ENCODE measurements at regions not wholly inside any gene's neighbourhood (a gene's known extent, or its start where the extent isn't known, plus 50 kb on each side); places are given as distances from the start of the nearest gene placed in this dataset.
A peak's percentile ranks its signal among the peaks of the same experiment; 100 is the strongest.

- POLR2A ChIA-PET (ENCODE audit: partially characterized antibody) = no interaction called here
- WGBS, 2 experiments (ENCODE audit: extremely low coverage in 1 of 2, insufficient coverage in 1 of 2, insufficient read length in 1 of 2, insufficient replicate concordance in 2 of 2, low coverage in 1 of 2, low lambda C conversion rate in 2 of 2, missing lambda C conversion rate in 1 of 2) = 87% methylated on average over 6 of the region's 6 CpGs; no CpG with 5 or more reads in 1 of the 2 experiments
Observed at GRCh38 chr1:18578271-18578670, 52.4 kb upstream of the PAX7 start.

More at GRCh38 chr1:18578271-18578670, 52.4 kb upstream of the PAX7 start:
- Histone ChIP-seq H3K56ac (replicated peaks; ENCODE audit: insufficient read length, low read depth, low read length) (no peak overlapping the region), H2BK20ac (ENCODE audit: low read length) (no peak overlapping the region), H3K14ac (ENCODE audit: insufficient read length) (no peak overlapping the region), H3K4me2 (ENCODE audit: insufficient read depth in 1 of 2, low read depth in 2 of 2, low read length in 2 of 2) (no peak overlapping the region), H3K18ac (ENCODE audit: extremely low read depth, low read length) (no peak overlapping the region), H2AK5ac (ENCODE audit: low read depth, low read length) (no peak overlapping the region), H3K79me1 (ENCODE audit: low read depth, low read length) (no peaks in the 10 kb centered on the region), H4K91ac (replicated peaks; ENCODE audit: insufficient read length, low read length) (peak overlapping the region; percentile 65), H3K4me3 (ENCODE audit: extremely low read depth in 1 of 4, insufficient read depth in 2 of 4, low read depth in 3 of 4, low read length in 4 of 4) (no peak overlapping the region), H3K79me2 (ENCODE audit: control insufficient read depth in 1 of 2, insufficient read depth in 2 of 2, low read length in 2 of 2) (no peaks in the 10 kb centered on the region), H3K27me3 (replicated peaks in 1 of 4; ENCODE audit: control insufficient read depth in 3 of 4, extremely low read depth in 1 of 4, insufficient read depth in 3 of 4, low read length in 3 of 4) (peaks cover 0 to 2% (median 0%) of the 10 kb centered on the region in 4 experiments; a peak in 3 of 7 replicates), H4K20me1 (replicated peaks in 1 of 2; ENCODE audit: control insufficient read depth in 1 of 2, insufficient read depth in 2 of 2, low read length in 2 of 2) (peaks cover 0 to 2% of the 10 kb centered on the region in 2 experiments), H3K4ac (replicated peaks; ENCODE audit: insufficient read length, low read depth, low read length) (no peak overlapping the region), H3K23me2 (ENCODE audit: low read depth, low read length) (no peaks in the 10 kb centered on the region), H2BK15ac (ENCODE audit: low read length) (no peak overlapping the region), H2BK5ac (ENCODE audit: low read depth, low read length) (no peak overlapping the region), H3K4me1 (replicated peaks in 1 of 4; ENCODE audit: control insufficient read depth in 3 of 4, insufficient read depth in 4 of 4, low read length in 3 of 4) (no peaks in the 10 kb centered on the region; a peak in 1 of 7 replicates), H3K27ac (ENCODE audit: low read depth, low read length) (no peak overlapping the region), H2AFZ (ENCODE audit: low read length) (no peak overlapping the region), H3K9ac (replicated peaks in 1 of 4; ENCODE audit: extremely low read depth in 1 of 4, low read depth in 3 of 4, low read length in 3 of 4) (no peak overlapping the region), H2BK12ac (ENCODE audit: low read depth, low read length) (no peak overlapping the region), H2BK120ac (replicated peaks; ENCODE audit: low read depth, low read length) (no peak overlapping the region), H3K9me3 (ENCODE audit: insufficient read depth in 2 of 2, low read depth in 1 of 2, low read length in 1 of 2) (no peaks in the 10 kb centered on the region), H4K8ac (ENCODE audit: extremely low read depth, insufficient read depth, low read length) (no peak overlapping the region), H3K36me3 (ENCODE audit: control insufficient read depth in 2 of 4, insufficient read depth in 4 of 4, low read length in 3 of 4) (no peaks in the 10 kb centered on the region), H4K5ac (ENCODE audit: insufficient read length, low read depth, low read length) (no peak overlapping the region), H3K23ac (ENCODE audit: insufficient read length) (no peak overlapping the region)
- CTCF ChIA-PET (ENCODE audit: partially characterized antibody) = interaction anchor here (1.5 to 38.3 kb wide), 2 partner anchors 35 to 65 kb away, joined by 3 to 984 read pairs; no protein-coding TSS in a partner anchor
- no peak for TF ChIP-seq BACH1 (IDR thresholded peaks at IDR 0.05; ENCODE audit: low read length)
- no peak for TF ChIP-seq KDM4A (IDR thresholded peaks at IDR 0.05; ENCODE audit: low read depth, low read length, severe bottlenecking)
- TF ChIP-seq TBP (IDR thresholded peaks at IDR 0.05; ENCODE audit: low read depth, low read length) = no peak
- no peak for TF ChIP-seq SP1 (IDR thresholded peaks at IDR 0.05; ENCODE audit: low read depth, low read length)
- no peak for TF ChIP-seq EGR1 (IDR thresholded peaks at IDR 0.05; ENCODE audit: borderline replicate concordance, low read depth, low read length)
- TF ChIP-seq SIRT6 (IDR thresholded peaks at IDR 0.05; ENCODE audit: low read length) = no peak
- no peak for TF ChIP-seq CHD1 (IDR thresholded peaks at IDR 0.05; ENCODE audit: low read depth, low read length)
- TF ChIP-seq CTBP2 (IDR thresholded peaks at IDR 0.05; ENCODE audit: borderline replicate concordance, insufficient read depth, insufficient read length, low read length) = no peak
- TF ChIP-seq HDAC6 (IDR thresholded peaks at IDR 0.05; ENCODE audit: low read depth, low read length) = no peak
- no peak for TF ChIP-seq CTCF (IDR thresholded peaks at IDR 0.05; ENCODE audit: control extremely low read depth in 1 of 3, insufficient read depth in 1 of 3, low read depth in 1 of 3, low read length in 3 of 3)
- no peak for TF ChIP-seq SIX5 (IDR thresholded peaks at IDR 0.05; ENCODE audit: low read depth, low read length)
- FAIRE-seq = no peak
- no peak for DNase-seq (ENCODE audit: low read depth in 1 of 2, low spot score in 2 of 2)
